Lung (tissue), 11 donors: ENCODE measurements at regions not wholly inside any gene's neighbourhood (a gene's known extent, or its start where the extent isn't known, plus 50 kb on each side); places are given as distances from the start of the nearest gene placed in this dataset.
A peak's percentile ranks its signal among the peaks of the same experiment; 100 is the strongest.

Experiments
- ATAC-seq: fragments of 200-7000 bp; cut with Tn5 transposase; one replicate; pipeline ENCODE4 v1.9.1; 2020; ENCODE audit warnings: moderate number of reproducible peaks; ENCODE audit not compliant: insufficient read depth, low FRiP score
- DNase-seq, 3 donors: peaks; one replicate each; pipeline ENCODE4 v3.0.0-alpha.2; 2013 to 2017
- H3K27ac ChIP-seq, 2 donors: one replicate each; pipeline ENCODE4 v1.5.1; 2013; ENCODE audit warnings: mild to moderate bottlenecking in 2 of 2, moderate library complexity in 2 of 2, control low read depth in 1 of 2, inconsistent platforms in 1 of 2, low read depth in 1 of 2, low read length in 1 of 2
- H3K27me3 ChIP-seq, 3 donors: one replicate each; pipeline ENCODE4 v1.5.1; 2013; ENCODE audit warnings: low read length in 2 of 3; ENCODE audit not compliant: control insufficient read depth in 3 of 3, insufficient read depth in 3 of 3
- H3K36me3 ChIP-seq, 4 donors: one replicate each; pipeline ENCODE4 v1.5.1; 2013; ENCODE audit warnings: low read length in 4 of 4, mild to moderate bottlenecking in 1 of 4, moderate library complexity in 1 of 4; ENCODE audit not compliant: control insufficient read depth in 4 of 4, insufficient read depth in 4 of 4
- H3K4me1 ChIP-seq, 5 donors: one replicate each; pipeline ENCODE4 v1.5.1; 2013; ENCODE audit warnings: low read length in 5 of 5, mild to moderate bottlenecking in 2 of 5, moderate library complexity in 1 of 5; ENCODE audit not compliant: control insufficient read depth in 5 of 5, insufficient read depth in 5 of 5
- H3K4me3 ChIP-seq: one replicate; pipeline ENCODE4 v1.5.1; 2013; ENCODE audit warnings: mild to moderate bottlenecking, control low read depth, moderate library complexity
- H3K9ac ChIP-seq, 2 donors: one replicate each; pipeline ENCODE4 v1.5.1; 2013; ENCODE audit warnings: low read length in 2 of 2, control low read depth in 1 of 2; ENCODE audit not compliant: insufficient read depth in 1 of 2
- H3K9me3 ChIP-seq, 4 donors: one replicate each; pipeline ENCODE4 v1.5.1; 2013; ENCODE audit warnings: low read length in 3 of 4, mild to moderate bottlenecking in 1 of 4, moderate library complexity in 1 of 4; ENCODE audit not compliant: control insufficient read depth in 4 of 4, insufficient read depth in 3 of 4
- CTCF ChIP-seq: IDR thresholded peaks from 2 replicates; pipeline ENCODE4 v1.5.1; 2012; ENCODE audit warnings: mild to moderate bottlenecking; ENCODE audit errors: control extremely low read depth, extremely low read depth
- WGBS, 2 donors: extraction: QIAGEN DNeasy Blood & Tissue Kit; methylation state at CpG; one replicate each; pipeline ENCODE4 v1.1.7; 2013; 5-methylcytosine and 5-hydroxymethylcytosine counted together
- donor health status: control.
- donor health status: control.
- donor health status: Bipolar disorder and iron deficiency.
- donor health status: healthy.
- donor health status: DM: yes; HTN: yes; CAD: no.

GRCh38 chr6:30800871-30801270 lies 56.5 kb upstream of the IER3 start:
- 71 to 84% methylated on average over 6 of the region's 6 CpGs for WGBS, 2 donors

GRCh38 chr6:30799210-30799609 lies 54.9 kb upstream of the IER3 start:
- peak overlapping the region in 1 of 2 donors; percentile 2 for H3K9ac ChIP-seq
- no peaks in the 10 kb centered on the region for H3K9me3 ChIP-seq
- TF ChIP-seq CTCF: no peak
- no peak overlapping the region for H3K27ac ChIP-seq
- no peaks in the 10 kb centered on the region for H3K36me3 ChIP-seq
- 78 to 84% methylated on average over 3 of the region's 3 CpGs for WGBS, 2 donors
- peak; percentile 21 to 63 (median 61) for DNase-seq
- no peak for ATAC-seq
- H3K27me3 ChIP-seq: no peaks in the 10 kb centered on the region
- no peak overlapping the region for H3K4me3 ChIP-seq
- H3K4me1 ChIP-seq: peaks cover 0 to 8% (median 2%) of the 10 kb centered on the region in 5 donors

More at GRCh38 chr6:30800871-30801270, 56.5 kb upstream of the IER3 start:
- ATAC-seq (no peak), DNase-seq (peak in 1 of 3 donors; percentile 22)
- H3K9me3 ChIP-seq: no peaks in the 10 kb centered on the region
- no peak overlapping the region for H3K27ac ChIP-seq
- no peak overlapping the region for H3K9ac ChIP-seq
- no peak overlapping the region for H3K4me3 ChIP-seq
- no peak for TF ChIP-seq CTCF
- H3K36me3 ChIP-seq: no peaks in the 10 kb centered on the region
- no peaks in the 10 kb centered on the region for H3K27me3 ChIP-seq
- H3K4me1 ChIP-seq: peaks cover 0 to 6% (median 0%) of the 10 kb centered on the region in 5 donors

GRCh38 chr6:30798494-30798893 lies 54.1 kb upstream of the IER3 start:
- H3K9me3 ChIP-seq: no peaks in the 10 kb centered on the region
- no peak overlapping the region for H3K9ac ChIP-seq
- ATAC-seq: no peak
- H3K27ac ChIP-seq: no peak overlapping the region
- H3K4me3 ChIP-seq: no peak overlapping the region
- no peaks in the 10 kb centered on the region for H3K36me3 ChIP-seq
- no peak for TF ChIP-seq CTCF
- 76 to 78% methylated on average over 3 of the region's 3 CpGs for WGBS, 2 donors
- DNase-seq: peak in 2 of 3 donors; percentile 61 to 83
- peaks cover 0 to 8% (median 3%) of the 10 kb centered on the region in 5 donors for H3K4me1 ChIP-seq
- no peaks in the 10 kb centered on the region for H3K27me3 ChIP-seq
